Renal cortex interstitium (tissue), 11 donors: ENCODE measurements at regions not wholly inside any gene's neighbourhood (a gene's known extent, or its start where the extent isn't known, plus 50 kb on each side); places are given as distances from the start of the nearest gene placed in this dataset.

Experiments used
- DNase-seq, 11 donors: peaks; one replicate each; pipeline ENCODE4 v3.0.0-alpha.2; 2013; ENCODE audit warnings: low read depth in 9 of 11, low spot score in 4 of 11; ENCODE audit errors: extremely low read depth in 1 of 11

- no peak for DNase-seq
Observed at GRCh38 chr9:75390951-75391350, 302.6 kb downstream of the OSTF1 start.

GRCh38 chr9:75391497-75391896, 303.2 kb downstream of the OSTF1 start:
- DNase-seq, result no peak

GRCh38 chr9:75395336-75395735, 307.0 kb downstream of the OSTF1 start:
- DNase-seq, result no peak

- no peak for DNase-seq
Observed at GRCh38 chr9:75397836-75398235, 309.5 kb downstream of the OSTF1 start.

GRCh38 chr9:75408391-75408790, 320.1 kb downstream of the OSTF1 start:
- DNase-seq, result no peak

GRCh38 chr9:75410405-75410804, 322.1 kb downstream of the OSTF1 start:
- DNase-seq, result no peak

GRCh38 chr9:75414371-75415160, 326.3 kb downstream of the OSTF1 start:
- DNase-seq, result peak in 5 of 11 donors; percentile 23 to 62 (median 57)

GRCh38 chr9:75417471-75417870, 329.2 kb downstream of the OSTF1 start:
- no peak for DNase-seq

GRCh38 chr9:75418518-75418917, 330.2 kb downstream of the OSTF1 start:
- DNase-seq, result no peak

- no peak for DNase-seq
Observed at GRCh38 chr9:75422944-75423522, 334.7 kb downstream of the OSTF1 start.

- DNase-seq, result peak in 3 of 11 donors; percentile 19 to 40 (median 22)
Observed at GRCh38 chr9:75429531-75430475, 341.5 kb downstream of the OSTF1 start.

- no peak for DNase-seq
Observed at GRCh38 chr9:75431375-75431774, 343.1 kb downstream of the OSTF1 start.

- no peak for DNase-seq
Observed at GRCh38 chr9:75432386-75432785, 344.1 kb downstream of the OSTF1 start.

GRCh38 chr9:75432888-75433287, 344.6 kb downstream of the OSTF1 start:
- no peak for DNase-seq

GRCh38 chr9:75438716-75439115, 350.4 kb downstream of the OSTF1 start:
- DNase-seq, result no peak

GRCh38 chr9:75440914-75441313, 352.6 kb downstream of the OSTF1 start:
- DNase-seq, result no peak

GRCh38 chr9:75445144-75445543, 356.8 kb downstream of the OSTF1 start:
- DNase-seq, result no peak

GRCh38 chr9:75447281-75447680, 359.0 kb downstream of the OSTF1 start:
- DNase-seq, result no peak

- no peak for DNase-seq
Observed at GRCh38 chr9:75448281-75448680, 360.0 kb downstream of the OSTF1 start.

GRCh38 chr9:75448955-75449354, 360.6 kb downstream of the OSTF1 start:
- no peak for DNase-seq
